ENCODE measurements at regions not wholly inside any gene's neighbourhood (a gene's known extent, or its start where the extent isn't known, plus 50 kb on each side); places are given as distances from the start of the nearest gene placed in this dataset.

- Histone ChIP-seq H2BK120ac (replicated peaks; ENCODE audit: low read depth, low read length) (no peak overlapping the region), H3K9ac (replicated peaks in 1 of 4; ENCODE audit: extremely low read depth in 1 of 4, low read depth in 3 of 4, low read length in 3 of 4) (no peak overlapping the region), H3K79me1 (ENCODE audit: low read depth, low read length) (no peaks in the 10 kb centered on the region), H2AK5ac (ENCODE audit: low read depth, low read length) (no peak overlapping the region), H3K4me3 (ENCODE audit: extremely low read depth in 1 of 4, insufficient read depth in 2 of 4, low read depth in 3 of 4, low read length in 4 of 4) (no peak overlapping the region), H3K79me2 (ENCODE audit: control insufficient read depth in 1 of 2, insufficient read depth in 2 of 2, low read length in 2 of 2) (no peaks in the 10 kb centered on the region), H3K27me3 (replicated peaks in 1 of 4; ENCODE audit: control insufficient read depth in 3 of 4, extremely low read depth in 1 of 4, insufficient read depth in 3 of 4, low read length in 3 of 4) (no peaks in the 10 kb centered on the region), H3K4ac (replicated peaks; ENCODE audit: insufficient read length, low read depth, low read length) (no peak overlapping the region), H2AFZ (ENCODE audit: low read length) (no peak overlapping the region), H3K14ac (ENCODE audit: insufficient read length) (no peak overlapping the region), H3K4me1 (replicated peaks in 1 of 4; ENCODE audit: control insufficient read depth in 3 of 4, insufficient read depth in 4 of 4, low read length in 3 of 4) (peaks cover 0 to 5% (median 1%) of the 10 kb centered on the region in 4 experiments; a peak in 2 of 7 replicates), H3K9me3 (ENCODE audit: insufficient read depth in 2 of 2, low read depth in 1 of 2, low read length in 1 of 2) (no peaks in the 10 kb centered on the region), H3K4me2 (ENCODE audit: insufficient read depth in 1 of 2, low read depth in 2 of 2, low read length in 2 of 2) (no peak overlapping the region), H4K8ac (ENCODE audit: extremely low read depth, insufficient read depth, low read length) (no peak overlapping the region), H2BK15ac (ENCODE audit: low read length) (no peak overlapping the region), H3K36me3 (ENCODE audit: control insufficient read depth in 2 of 4, insufficient read depth in 4 of 4, low read length in 3 of 4) (no peaks in the 10 kb centered on the region), H3K23ac (ENCODE audit: insufficient read length) (no peak overlapping the region), H2BK20ac (ENCODE audit: low read length) (no peak overlapping the region), H2BK12ac (ENCODE audit: low read depth, low read length) (no peak overlapping the region), H3K27ac (ENCODE audit: low read depth, low read length) (no peak overlapping the region), H3K56ac (replicated peaks; ENCODE audit: insufficient read length, low read depth, low read length) (no peak overlapping the region), H4K5ac (ENCODE audit: insufficient read length, low read depth, low read length) (no peak overlapping the region), H4K91ac (replicated peaks; ENCODE audit: insufficient read length, low read length) (no peak overlapping the region), H4K20me1 (replicated peaks in 1 of 2; ENCODE audit: control insufficient read depth in 1 of 2, insufficient read depth in 2 of 2, low read length in 2 of 2) (no peaks in the 10 kb centered on the region), H2BK5ac (ENCODE audit: low read depth, low read length) (no peak overlapping the region), H3K18ac (ENCODE audit: extremely low read depth, low read length) (no peak overlapping the region), H3K23me2 (ENCODE audit: low read depth, low read length) (no peaks in the 10 kb centered on the region)
- no peak for FAIRE-seq
- POLR2A ChIA-PET (ENCODE audit: partially characterized antibody) = no interaction called here
- 100% methylated on average over 2 of the region's 2 CpGs; no CpG with 5 or more reads in 1 of the 2 experiments for WGBS, 2 experiments (ENCODE audit: extremely low coverage in 1 of 2, insufficient coverage in 1 of 2, insufficient read length in 1 of 2, insufficient replicate concordance in 2 of 2, low coverage in 1 of 2, low lambda C conversion rate in 2 of 2, missing lambda C conversion rate in 1 of 2)
- DNase-seq (ENCODE audit: low read depth in 1 of 2, low spot score in 2 of 2) = no peak
- CTCF ChIA-PET (ENCODE audit: partially characterized antibody) = no interaction called here
- TF ChIP-seq YY1 (IDR thresholded peaks at IDR 0.05; ENCODE audit: low read depth, low read length) = no peak
- no peak for TF ChIP-seq RNF2 (IDR thresholded peaks at IDR 0.05; ENCODE audit: borderline replicate concordance, low read depth, low read length, missing control alignments, poor library complexity, severe bottlenecking)
- no peak for TF ChIP-seq USF2 (IDR thresholded peaks at IDR 0.05; ENCODE audit: low read length)
- TF ChIP-seq BRCA1 (IDR thresholded peaks at IDR 0.05; ENCODE audit: low read depth, low read length) = no peak
- no peak for TF ChIP-seq POLR2AphosphoS5 (IDR thresholded peaks at IDR 0.05; ENCODE audit: low read depth, low read length)
Measured at GRCh38 chr14:45377166-45377565, 124.2 kb upstream of the MIS18BP1 start.

All from H1 (cell line).